ENCODE measurements at regions not wholly inside any gene's neighbourhood (a gene's known extent, or its start where the extent isn't known, plus 50 kb on each side); places are given as distances from the start of the nearest gene placed in this dataset.

GRCh38 chrX:3448563-3448962, 102.1 kb upstream of the MXRA5 start:
- no peak for TF ChIP-seq YY1 (IDR thresholded peaks at IDR 0.05; ENCODE audit: insufficient read depth, insufficient read length)
- no peak for TF ChIP-seq SUZ12 (IDR thresholded peaks at IDR 0.05; ENCODE audit: extremely low read depth, insufficient read depth, insufficient read length)
- no peak for TF ChIP-seq ZNF274 (IDR thresholded peaks at IDR 0.05; ENCODE audit: low read depth, low read length)

All from NT2/D1 (cell line).